COLO668 (cell line): ENCODE measurements at regions not wholly inside any gene's neighbourhood (a gene's known extent, or its start where the extent isn't known, plus 50 kb on each side); places are given as distances from the start of the nearest gene placed in this dataset.
A peak's percentile ranks its signal among the peaks of the same experiment; 100 is the strongest.
"Not testable (repeated sequence)": the region's sequence is repeated elsewhere in the genome, so short reads cannot be mapped to it uniquely, and the experiment has no call there.

Source experiments
- DNase-seq: peaks from one replicate; lab custom pipeline; 2025; ENCODE audit not compliant: unreplicated experiment; lab: John Stamatoyannopoulos, UW

DNA sequence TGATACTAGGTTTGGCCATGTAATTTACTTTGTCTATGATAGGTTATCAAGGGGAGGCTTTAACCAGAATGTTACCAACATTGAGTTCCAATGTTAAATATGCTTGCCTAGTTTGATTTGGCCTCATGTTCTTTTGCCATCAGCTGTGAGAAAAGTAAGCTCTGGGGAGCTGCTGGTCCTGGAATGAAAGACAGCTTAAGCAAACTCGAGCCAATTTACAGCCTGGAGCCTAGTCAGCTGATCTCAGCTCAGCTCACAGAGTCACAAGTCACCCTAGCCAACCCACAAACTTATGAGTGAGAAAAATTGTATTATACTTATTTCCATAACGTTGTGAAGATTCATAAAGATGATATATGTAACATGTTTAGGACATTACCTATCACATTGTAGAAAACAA is 426.7 kb downstream of the RWDD3 start:
- DNase-seq, result no peak

DNA sequence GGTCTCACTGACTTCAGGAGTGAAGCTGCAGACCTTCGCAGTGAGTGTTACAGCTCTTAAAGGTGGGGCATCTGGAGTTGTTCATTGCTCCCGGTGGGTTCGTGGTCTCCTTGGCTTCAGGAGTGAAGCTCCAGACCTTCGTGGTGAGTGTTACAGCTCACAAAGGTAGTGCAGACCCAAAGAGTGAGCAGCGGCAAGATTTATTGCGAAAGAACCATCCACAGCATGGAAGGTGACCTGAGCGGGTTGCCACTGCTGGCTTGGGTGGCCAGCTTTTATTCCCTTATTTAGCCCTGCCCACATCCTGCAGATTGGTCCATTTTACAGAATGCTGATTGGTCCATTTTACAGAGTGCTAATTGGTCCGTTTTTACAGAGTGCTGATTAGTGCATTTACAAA is 429.5 kb downstream of the RWDD3 start:
- not testable (repeated sequence) for DNase-seq

DNA sequence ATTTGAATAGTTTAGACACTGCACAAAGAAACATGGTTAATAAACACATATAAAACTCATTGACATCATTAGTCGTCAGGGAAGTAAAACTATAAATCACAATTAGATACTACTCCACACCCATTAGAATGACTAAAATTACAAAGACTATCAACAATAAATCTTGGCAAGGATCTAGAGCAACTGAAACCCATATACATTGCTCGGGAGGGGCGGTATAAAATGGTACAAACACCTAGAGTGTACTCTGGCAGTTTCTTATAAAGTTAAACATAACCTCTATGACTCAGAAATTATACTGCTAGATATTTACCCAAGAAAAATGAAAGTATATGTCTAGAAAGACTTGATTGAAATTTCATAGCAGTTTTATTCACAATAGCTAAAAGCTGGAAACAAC is 434.2 kb downstream of the RWDD3 start:
- no peak for DNase-seq

DNA sequence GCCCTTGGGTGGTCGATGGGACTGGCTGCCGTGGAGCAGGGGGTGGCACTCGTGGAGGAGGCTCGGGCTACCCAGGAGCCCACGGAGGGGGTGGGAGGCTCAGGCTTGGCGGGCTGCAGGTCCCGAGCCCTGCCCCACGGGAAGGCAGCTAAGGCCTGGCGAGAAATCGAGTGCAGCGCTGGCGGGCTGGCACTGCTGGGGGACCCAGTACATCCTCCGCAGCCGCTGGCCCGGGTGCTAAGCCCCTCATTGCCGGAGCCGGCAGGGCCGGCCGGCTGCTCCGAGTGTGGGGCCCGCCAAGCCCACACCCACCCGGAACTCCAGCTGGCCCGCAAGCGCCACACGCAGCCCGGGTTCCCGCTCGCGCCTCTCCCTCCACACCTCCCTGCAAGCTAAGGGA is 435.6 kb downstream of the RWDD3 start:
- DNase-seq, result not testable (repeated sequence)

DNA sequence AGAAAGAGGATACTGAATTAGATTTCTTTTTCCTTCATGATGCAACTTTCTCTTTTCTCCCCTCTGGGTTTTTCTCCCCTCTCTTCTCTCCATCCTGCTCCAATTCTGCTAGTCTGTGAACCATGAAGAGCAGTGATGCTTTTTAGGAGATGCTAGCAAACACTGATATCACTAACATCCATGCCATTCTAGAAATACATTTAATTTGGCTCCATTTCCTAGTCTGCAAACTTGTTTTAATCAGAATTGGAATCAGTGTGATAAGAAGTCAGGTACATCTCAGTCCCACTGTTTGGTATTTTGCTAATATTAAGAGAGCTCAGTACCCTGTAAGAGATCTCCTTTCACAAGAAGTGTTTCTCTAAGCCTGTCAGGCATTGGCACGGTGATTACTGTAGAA is 437.1 kb downstream of the RWDD3 start:
- DNase-seq, result no peak

DNA sequence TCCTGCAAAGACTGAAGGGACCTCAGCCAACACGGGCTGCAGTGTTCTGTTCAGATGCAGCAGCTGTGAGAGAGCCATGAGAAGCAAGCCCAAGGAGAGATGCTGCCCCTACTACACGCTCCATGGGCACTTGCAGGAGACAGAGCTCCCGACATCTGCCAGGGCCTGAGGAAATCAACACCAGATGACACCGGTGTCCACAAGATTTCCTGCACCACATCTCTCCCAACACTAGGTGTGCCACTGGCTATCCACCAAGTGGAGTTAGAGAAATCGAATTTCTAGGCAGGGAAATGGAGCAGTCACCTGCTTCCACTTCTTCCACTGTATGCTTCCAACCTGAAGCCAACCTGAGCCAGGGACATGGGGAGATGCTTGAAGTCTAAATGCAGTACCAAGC is 445.3 kb downstream of the RWDD3 start:
- no peak for DNase-seq

DNA sequence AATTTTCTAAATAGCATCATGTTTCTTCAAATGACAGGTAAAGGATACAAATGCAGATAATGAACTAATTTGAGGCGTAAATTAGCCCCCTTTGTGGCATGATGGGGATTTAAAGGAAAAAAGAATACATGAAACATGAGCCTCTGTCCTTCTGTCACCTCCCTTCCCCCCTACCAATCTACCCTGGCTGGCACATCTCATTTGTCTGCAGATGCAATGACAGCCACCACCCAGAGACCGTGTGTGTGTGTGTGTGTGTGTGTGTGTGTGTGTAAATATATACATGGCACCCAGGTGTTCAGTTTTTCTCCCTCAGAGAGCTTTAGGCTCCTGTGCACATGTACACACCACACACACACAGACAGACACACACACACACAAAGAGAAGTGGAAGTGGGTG is 451.1 kb downstream of the RWDD3 start:
- DNase-seq, result peak; percentile 79

DNA sequence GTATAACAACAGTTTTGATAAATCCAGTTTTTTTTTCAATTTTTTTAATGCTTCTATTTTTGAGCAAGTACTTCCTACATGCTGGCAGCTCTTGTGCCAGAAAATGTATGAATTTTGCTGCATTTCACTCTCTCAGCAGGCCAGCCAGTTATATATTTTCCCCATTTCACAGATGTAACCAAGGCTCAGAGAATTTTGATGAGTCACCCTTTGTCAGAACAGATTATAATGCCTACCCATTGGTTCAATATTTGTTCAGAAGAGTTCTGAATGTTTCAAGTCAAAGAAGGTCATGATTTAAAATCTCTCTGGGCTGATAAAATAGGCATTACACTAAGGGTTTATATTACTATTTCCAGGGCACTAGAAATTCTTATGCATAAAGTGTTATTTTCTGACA is 452.2 kb downstream of the RWDD3 start:
- DNase-seq, result no peak

DNA sequence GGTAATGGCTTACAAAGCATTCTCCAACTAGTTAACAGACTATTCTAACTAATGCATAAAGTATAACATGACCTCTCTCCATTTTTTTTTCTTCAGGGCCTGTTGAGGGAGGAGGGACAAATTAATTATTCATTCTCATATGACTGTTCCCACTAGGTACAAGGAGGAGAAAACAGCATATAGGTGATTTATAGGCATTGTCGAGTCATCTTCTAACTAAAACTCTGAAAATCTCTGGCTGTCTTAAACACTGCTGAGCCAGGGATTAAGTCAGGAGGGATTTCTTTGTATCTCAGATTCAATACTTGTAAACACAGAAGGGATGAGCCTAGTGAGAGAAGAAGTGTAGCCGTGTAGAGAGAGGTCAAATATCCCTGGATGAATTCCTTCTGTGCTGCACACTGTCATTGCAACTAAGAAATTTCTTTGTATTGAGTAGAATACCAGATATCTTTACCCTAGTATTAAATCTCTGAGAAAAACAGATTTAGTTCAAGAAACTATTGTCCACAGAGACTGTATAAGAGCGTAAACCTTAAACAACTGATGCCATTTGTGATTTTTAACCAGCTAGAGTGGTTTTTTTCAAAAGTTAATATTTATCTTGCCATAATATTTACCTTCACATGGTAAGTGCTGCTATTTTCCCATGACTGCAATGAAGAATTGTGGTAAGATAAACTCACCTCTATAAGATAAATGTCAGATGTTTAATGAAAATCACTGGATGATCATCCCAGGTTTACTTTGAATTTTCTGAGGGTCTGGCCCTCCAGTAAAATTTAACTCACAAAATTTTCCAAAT is 465.3 kb downstream of the RWDD3 start:
- DNase-seq, result no peak

DNA sequence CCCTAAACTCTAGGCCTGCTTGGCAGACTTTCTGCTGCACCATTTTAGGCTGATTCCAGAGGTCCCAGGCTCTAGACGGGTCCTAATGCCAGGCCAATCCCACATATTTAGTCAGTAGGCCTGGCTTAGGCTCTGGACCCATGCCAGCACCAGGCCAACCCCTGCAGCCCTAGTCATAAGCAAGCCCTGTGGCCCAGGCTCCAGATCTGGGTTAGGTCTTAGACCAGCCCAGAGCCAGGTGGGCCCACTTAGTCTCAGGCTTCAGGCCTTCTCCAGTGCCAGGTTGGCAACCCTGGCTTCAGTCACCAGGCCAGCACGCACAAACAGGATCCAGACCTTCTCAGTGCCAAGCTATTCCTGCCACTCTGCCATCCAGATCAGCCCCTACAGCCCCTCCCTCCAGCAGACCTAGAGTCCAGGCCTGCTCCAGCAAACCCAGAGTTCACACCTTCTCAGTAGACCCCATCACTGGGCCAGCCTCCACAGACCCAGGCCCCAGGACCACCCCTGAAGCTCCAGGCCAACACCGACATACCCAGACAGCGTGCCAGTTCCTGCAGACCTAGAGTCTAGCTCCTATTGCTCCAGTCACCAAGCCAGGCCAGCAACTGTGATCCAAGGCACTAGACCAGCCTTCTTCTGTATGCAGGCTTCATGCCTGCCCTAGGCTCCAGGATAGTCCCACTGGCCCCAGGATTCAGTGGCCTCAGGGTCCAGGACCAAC is 467.6 kb downstream of the RWDD3 start:
- no peak for DNase-seq

DNA sequence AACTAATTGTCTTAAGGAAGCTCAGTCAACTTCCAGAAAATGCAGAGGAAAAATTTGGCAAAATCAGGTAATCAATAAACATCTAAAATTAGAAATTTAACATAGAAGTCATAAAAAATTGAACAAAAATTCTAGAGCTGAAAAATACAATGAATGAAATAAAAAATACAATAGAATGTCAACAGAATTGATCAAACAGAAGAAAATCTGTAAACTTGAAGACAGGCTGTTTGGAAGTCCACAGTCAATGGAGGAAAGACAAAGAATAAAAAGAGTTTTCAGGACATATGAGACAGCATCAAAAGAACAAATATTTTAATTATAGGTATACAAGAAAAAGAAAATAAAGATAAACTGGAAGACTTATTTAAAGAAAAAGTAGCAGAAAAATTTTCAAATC is 469.0 kb downstream of the RWDD3 start:
- DNase-seq, result no peak

DNA sequence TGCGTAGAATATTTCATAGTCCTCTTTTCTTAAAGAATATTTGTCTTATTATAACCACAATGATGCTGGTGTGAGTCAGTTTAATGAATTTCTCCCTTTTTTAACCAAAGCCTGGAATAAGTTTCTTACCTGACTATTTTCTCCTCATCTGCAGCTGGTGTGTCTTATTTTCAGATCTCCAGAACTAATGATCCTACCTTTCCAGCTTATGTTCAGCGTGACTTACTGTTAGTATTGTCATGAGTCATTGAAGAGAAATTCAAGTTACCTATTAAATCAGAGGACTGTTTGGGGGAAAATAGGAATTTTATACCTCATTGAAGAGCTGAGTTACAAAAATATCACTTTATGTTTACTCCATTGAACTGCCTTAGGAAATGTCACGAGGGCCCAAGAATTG is 482.1 kb downstream of the RWDD3 start:
- DNase-seq, result no peak

DNA sequence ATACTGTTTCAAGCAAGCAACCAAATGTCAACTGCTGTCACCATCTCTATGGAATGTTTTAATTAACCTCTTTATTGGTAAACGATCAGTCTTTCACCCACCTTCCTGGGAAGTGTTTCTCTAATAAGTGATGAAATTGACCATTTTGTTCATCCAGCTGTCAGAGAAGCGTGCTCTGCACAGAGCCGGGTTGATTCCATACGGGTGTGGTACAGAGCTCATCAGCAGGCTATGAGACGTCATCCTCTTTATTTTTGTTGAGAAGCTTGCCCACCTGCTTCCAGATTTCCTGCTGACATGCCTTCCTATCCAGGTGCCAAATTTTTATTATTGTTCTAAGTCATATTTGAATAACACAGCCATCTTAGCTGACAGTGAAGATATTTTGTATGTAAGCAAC is 482.5 kb downstream of the RWDD3 start:
- DNase-seq, result no peak

DNA sequence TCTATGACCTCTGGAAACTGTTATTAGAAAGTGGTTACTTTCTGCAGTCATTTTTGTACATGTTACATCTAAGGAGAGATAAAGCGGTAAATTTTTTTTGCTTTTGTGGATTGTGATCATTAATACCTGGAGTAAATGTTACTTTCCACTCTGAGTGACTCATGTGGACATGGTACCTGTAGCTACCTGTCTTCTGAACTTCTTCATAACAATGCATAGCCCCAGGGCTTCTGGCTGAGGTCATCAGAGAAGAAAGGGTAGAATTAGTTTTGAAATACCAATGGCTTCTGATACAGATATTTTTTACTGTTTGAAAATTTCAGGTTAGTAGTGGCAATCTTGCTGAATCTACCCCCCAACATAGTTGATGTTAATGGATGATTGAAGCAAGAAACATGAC is 489.3 kb downstream of the RWDD3 start:
- DNase-seq, result no peak

DNA sequence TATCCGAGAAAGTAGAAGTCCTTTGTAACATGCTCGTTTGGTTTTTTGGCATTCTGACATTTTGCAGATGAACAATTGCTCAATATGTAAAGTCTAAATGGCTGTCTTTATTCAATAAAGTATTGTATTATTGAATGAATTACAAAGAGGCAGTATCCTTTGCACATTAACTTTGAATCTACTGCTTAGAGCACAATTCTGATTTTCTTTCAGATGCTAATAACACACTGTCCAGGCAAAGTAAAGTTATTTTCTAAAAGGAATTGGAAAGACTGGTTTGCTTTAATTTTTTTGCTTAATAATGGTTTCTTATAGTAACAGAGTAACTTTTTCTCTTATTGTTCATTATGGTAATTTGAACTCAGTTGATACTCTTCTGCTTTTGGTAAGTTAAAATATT is 494.8 kb downstream of the RWDD3 start:
- DNase-seq, result no peak

DNA sequence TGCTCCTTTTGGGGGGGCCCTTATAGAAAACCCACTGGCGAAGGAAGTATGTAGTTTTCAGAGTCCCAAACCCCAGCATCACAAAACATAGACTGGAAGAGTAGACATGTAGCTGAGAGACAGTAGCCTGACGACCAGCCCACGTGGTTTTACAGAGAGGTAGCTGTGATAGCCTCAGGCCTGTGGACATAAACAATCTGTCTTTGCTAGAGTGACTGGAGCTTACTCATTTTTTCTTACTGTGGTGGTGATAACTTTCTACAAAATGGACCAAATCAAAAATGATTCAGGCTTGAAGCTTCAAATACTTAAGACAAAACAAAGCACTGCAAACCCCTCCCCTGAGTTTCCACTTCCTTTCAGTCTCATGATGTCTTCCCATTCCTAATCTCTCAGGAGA is 497.0 kb downstream of the RWDD3 start:
- DNase-seq, result no peak

DNA sequence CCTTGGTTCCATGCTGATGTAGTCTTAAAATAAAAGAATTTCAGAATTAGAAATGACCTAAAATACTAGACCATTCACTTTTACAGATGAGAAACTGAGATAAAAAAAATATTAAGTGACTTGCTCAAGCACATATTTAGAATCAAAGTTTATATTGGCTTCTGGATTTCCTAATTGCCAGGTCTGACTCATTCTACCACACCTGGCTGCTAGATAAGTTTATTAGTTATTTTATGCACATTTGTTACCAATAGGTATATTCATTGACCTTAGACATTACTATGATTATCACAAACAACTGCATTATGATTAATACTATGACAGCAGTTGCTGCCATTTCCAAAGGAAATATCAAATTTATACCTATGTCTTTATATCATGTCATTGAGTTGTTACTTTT is 497.5 kb downstream of the RWDD3 start:
- DNase-seq, result no peak

DNA sequence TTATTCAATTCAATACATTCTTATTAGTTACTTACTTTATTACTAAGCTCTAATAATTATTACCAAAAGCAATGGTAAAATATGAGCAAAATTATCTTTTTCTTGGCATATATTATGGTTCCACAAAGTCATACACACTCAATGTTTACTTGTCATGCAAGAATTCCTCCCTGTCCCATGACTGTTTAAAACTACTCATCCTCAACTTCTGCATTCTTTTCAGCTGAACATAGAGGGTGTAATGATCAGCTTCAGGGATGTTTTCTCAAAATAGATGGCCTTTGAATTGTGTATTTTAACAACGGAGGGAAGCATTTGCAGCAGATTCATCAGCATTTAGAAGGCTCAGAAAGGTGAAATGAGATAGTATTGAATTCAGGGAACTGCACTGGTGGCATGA is 499.0 kb downstream of the RWDD3 start:
- DNase-seq, result no peak

DNA sequence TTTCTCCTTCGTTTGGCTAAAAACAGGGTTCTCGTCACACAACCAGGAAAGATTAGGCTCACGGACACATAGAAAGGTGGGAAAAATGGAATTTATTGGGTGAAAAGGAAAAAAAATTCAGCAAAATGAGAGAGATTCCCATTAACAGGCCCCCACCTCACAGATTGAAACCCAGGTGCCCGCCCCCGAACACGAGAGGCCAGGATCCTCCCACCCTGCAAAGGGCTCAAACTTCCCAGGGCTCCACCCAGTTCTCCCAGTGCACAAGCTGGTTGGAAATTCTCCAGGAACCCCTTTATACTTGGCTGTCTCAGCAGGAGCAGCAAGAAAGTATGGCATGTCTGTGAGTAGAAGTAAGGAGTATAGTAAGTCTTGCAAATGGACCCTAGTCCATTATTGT is 499.7 kb downstream of the RWDD3 start:
- no peak for DNase-seq

DNA sequence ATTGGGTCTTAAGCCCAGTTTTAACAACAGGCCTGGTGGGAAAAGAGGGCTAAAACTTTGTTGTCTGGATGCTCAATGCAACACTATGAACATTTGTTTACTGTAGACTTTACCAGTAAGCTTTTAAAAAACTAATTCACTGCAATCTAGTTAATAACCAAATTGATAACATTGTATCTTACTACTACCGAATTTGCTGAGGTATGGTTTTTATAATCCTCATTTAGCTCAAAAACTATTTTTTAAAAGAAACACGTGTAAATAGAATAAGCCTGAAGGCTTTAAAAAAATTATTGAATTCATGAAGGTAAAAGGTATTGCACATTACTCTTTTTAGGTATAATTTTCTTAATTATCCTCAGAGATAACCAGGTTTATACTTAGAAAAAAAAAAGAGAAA is 500.6 kb downstream of the RWDD3 start:
- no peak for DNase-seq

DNA sequence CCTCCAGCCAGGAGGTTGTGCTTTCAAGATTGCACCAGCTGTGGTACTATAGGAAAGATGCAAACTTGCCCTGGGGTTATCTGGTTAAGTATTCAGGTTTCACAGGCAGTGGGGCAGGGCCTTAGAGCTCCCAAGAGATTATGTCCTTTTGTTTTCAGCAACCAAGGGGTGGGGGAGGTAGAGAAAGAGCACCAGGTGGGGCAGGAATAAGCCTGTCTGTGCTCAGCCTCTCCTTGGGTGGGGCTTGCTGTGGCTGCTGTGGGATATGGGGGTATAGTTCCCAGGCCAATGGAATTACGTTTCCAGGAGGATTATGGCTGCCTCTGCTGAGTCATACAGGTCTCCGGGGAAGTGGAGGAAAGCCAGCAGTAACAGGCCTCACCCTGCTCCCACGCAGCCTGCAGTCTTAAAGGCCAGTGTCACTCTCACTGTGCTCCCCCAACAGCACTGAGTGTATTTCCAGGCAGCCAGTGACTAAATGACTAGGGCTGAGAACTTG is 508.6 kb downstream of the RWDD3 start:
- peak; percentile 80 for DNase-seq

DNA sequence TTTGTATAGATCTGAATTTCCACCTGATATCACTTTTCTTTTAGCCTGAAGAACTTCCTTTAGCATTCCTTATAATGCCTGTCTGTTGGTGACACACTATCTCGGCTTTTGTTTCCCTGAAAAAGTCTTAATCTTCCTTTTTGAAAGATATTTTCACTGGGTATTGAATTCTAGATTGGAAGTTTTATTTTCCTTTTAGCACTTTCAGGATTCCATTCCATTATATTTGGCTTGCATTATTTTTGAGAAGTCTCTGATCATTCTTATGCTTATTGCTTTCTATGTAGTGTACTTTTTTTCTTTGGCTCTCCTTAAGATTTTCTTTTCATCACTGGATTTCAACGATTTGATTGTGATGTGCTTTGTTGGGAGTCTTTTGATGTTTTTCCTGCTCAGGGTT is 510.7 kb downstream of the RWDD3 start:
- no peak for DNase-seq
